Neuron (in vitro differentiated cells): ENCODE measurements at regions not wholly inside any gene's neighbourhood (a gene's known extent, or its start where the extent isn't known, plus 50 kb on each side); places are given as distances from the start of the nearest gene placed in this dataset.

Experiments
- H2AFZ ChIP-seq: one replicate; pipeline ENCODE4 v1.6.1; 2013; ENCODE audit warnings: low read depth, mild to moderate bottlenecking, inconsistent platforms, low read length, moderate library complexity
- H3K27me3 ChIP-seq: one replicate; pipeline ENCODE4 v1.6.1; 2013; ENCODE audit warnings: low read length; ENCODE audit not compliant: insufficient read depth
- H3K36me3 ChIP-seq: one replicate; pipeline ENCODE4 v1.6.1; 2013; ENCODE audit warnings: low read length; ENCODE audit not compliant: insufficient read depth
- H3K4me1 ChIP-seq: one replicate; pipeline ENCODE4 v1.6.1; 2013; ENCODE audit warnings: low read length; ENCODE audit not compliant: insufficient read depth
- H3K4me3 ChIP-seq: 2 replicates; pipeline ENCODE4 v1.5.1; 2013; ENCODE audit warnings: mild to moderate bottlenecking, low read length, moderate library complexity
- H3K9me3 ChIP-seq: one replicate; pipeline ENCODE4 v1.6.1; 2013; ENCODE audit warnings: low read length

DNA sequence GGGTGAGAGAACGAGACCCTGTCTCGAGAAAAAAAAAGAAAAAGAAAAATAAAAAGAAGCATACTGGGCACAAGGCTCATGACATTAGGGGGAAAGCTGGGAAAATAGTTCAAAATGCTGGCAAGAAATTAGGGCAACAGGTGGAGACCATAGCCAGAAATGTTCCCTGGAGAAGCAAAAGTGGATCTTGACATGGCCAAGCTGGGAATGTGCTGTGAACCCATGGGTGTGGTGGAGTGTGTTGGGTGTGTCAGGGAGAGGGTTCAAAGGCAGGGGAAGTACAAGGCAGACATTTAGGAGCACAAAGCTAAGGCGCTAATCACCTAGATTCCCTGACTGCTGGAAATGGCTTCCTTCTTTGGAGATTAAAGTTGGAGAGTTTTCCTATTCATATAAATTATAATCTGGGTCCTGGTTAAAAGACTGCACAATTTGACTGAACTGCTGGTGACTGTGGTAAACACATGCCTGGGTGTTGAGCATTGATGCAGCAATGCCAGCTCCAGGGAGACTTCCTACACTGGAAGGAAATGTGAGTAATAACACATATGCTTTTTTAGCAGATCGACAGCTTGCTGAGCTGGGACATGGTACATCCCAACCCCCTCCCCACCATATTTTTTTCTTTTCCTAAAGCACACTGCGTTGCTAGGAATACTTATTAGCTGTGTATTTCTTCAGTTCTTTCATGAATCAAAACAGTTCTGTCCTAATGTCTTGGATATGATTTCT lies 70.1 kb upstream of the ARHGAP21 start:
- H3K36me3 ChIP-seq = no peaks in the 10 kb centered on the region
- H3K27me3 ChIP-seq = no peaks in the 10 kb centered on the region
- H3K4me1 ChIP-seq = peaks cover 24% of the 10 kb centered on the region
- no peak overlapping the region for H2AFZ ChIP-seq
- no peak overlapping the region for H3K4me3 ChIP-seq
- H3K9me3 ChIP-seq = no peaks in the 10 kb centered on the region

DNA sequence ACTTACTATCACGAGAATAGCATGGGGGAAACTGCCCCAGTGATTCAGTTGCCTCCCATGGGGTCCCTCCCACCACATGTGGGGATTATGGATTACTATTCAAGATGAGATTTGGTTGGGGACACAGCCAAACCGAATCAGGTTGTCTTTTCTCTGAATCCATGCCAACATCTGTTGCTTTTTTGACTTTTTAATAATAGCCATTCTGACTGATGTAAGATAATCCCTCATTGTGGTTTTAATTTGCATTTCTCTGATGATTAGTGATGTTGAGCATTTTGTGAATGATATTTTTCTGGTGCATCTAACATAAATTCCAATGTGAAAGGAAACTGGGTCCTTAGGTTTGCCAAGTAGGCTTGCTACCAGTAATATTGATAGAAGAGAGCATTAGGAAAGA lies 69.0 kb upstream of the ARHGAP21 start:
- Histone ChIP-seq H3K36me3 (no peaks in the 10 kb centered on the region), H3K27me3 (no peaks in the 10 kb centered on the region), H2AFZ (no peak overlapping the region), H3K4me1 (peaks cover 24% of the 10 kb centered on the region), H3K9me3 (no peaks in the 10 kb centered on the region), H3K4me3 (no peak overlapping the region)

DNA sequence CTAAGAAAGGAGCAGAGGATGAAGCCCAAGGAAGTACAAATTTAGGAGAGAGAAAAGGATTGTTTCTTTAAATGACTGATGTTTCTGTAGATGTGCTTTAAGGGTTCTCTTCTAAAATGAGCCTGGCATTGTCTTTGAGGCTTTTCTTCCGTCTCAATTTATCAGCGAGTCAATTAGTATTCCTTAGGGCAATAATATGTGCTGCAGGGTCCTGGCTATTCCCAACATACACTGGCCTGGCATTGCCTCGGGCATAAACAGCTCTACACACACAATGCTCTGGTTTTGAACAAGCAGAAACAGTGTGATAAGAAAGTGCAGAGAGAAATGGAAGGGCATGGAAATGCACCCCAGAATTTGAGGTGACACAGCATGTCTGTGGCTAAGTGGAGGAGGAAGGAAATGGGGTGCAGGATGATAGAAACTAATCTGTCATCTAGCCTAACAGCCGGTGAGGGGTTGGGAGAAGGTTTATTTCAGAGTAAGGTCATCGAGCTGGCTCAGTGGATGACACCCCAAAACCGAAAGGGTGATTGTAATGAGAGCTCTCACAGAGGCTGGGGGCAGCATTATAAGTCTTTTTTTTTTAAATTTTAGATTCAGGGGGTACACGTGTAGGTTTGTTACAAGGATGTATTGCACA lies 67.5 kb upstream of the ARHGAP21 start:
- peak overlapping the region; percentile 21 for H2AFZ ChIP-seq
- peaks cover 24% of the 10 kb centered on the region for H3K4me1 ChIP-seq
- H3K36me3 ChIP-seq = no peaks in the 10 kb centered on the region
- H3K27me3 ChIP-seq = no peaks in the 10 kb centered on the region
- H3K4me3 ChIP-seq = peak overlapping the region; percentile 20
- H3K9me3 ChIP-seq = no peaks in the 10 kb centered on the region

DNA sequence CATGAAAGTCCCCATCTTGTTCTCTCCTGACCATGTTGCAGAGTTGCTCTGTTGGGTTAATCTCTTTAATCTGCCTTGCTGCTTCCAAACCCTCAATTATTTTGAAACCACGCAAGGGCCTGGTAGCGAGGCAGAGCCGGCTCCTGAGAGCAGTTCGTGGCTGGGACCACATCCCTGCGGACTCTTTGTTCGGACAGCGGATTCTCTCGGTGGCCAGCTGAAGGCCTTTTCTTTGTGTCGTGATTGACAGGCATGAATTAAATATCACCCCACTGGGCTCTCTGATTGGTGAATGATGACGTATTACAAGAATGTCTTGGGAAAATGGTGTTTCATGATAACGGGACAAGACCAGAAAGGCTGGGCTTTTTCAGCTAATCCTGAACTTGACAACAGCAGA lies 66.9 kb upstream of the ARHGAP21 start:
- no peaks in the 10 kb centered on the region for H3K9me3 ChIP-seq
- H3K4me1 ChIP-seq = peaks cover 24% of the 10 kb centered on the region
- peak overlapping the region; percentile 30 for H3K4me3 ChIP-seq
- no peaks in the 10 kb centered on the region for H3K27me3 ChIP-seq
- no peaks in the 10 kb centered on the region for H3K36me3 ChIP-seq
- H2AFZ ChIP-seq = peak overlapping the region; percentile 38

DNA sequence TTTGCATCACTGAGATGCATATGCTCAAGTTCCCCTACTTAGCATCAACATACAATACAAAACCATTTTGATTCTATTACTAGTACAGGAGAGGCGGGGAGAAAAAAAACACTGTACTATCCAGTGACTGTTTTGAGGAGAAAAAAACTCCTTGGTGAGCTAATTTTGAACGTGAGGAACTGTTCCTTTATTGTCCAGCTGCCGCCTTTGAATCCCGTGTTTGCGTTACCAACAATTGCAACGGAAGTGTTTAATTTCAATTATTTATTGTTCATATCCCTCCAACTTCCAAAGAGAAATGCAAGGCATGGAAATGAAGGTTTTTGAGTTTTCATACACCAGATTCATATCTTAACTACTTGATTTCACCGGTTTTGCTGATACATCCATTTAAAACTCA lies 66.4 kb upstream of the ARHGAP21 start:
- no peaks in the 10 kb centered on the region for H3K27me3 ChIP-seq
- H3K4me3 ChIP-seq = peak overlapping the region; percentile 30
- H3K36me3 ChIP-seq = no peaks in the 10 kb centered on the region
- H3K9me3 ChIP-seq = no peaks in the 10 kb centered on the region
- H3K4me1 ChIP-seq = peaks cover 24% of the 10 kb centered on the region
- H2AFZ ChIP-seq = peak overlapping the region; percentile 38

DNA sequence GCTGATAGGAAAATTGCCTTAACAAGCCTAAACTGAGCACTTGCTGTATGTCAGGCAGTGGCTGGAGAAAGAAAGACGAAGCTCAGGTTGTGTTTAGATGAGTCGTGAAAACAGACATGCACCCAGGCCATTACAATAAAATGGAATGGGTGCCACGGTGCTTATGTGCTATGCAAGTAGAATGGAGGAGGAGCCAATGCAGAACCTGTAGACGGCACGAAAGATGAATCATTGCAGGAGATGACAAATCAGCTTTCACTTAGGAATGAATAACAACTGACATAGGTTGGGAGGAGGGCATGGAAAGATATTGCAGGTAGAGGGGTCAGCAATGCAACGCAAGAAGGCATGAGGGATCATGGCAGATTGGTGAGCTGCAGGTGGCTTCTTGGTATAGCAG lies 61.2 kb upstream of the ARHGAP21 start:
- H3K4me1 ChIP-seq = peaks cover 7% of the 10 kb centered on the region
- no peaks in the 10 kb centered on the region for H3K9me3 ChIP-seq
- no peak overlapping the region for H2AFZ ChIP-seq
- H3K4me3 ChIP-seq = no peak overlapping the region
- no peaks in the 10 kb centered on the region for H3K27me3 ChIP-seq
- H3K36me3 ChIP-seq = no peaks in the 10 kb centered on the region

DNA sequence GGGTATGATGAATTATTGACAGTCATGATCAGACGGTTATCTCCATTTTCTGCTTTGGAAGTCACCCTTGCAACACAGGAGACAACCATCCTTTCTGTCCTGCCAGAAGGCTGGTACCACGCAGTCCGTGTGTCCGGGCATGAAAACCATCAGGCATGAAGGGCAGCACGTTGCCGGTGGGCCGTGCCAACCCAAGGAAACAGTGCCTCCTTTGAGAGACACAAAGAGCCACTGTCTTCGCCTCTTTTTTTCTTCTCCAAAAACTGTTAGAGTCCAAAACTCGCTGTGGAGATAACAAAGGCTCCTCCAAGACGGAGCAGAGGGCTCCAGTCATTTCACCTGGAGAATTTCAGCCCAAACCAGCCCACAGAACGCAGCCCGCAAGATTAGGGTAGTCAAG lies 60.4 kb upstream of the ARHGAP21 start:
- Histone ChIP-seq H3K36me3 (no peaks in the 10 kb centered on the region), H3K27me3 (no peaks in the 10 kb centered on the region), H3K9me3 (no peaks in the 10 kb centered on the region), H3K4me3 (no peak overlapping the region), H2AFZ (no peak overlapping the region), H3K4me1 (no peaks in the 10 kb centered on the region)

DNA sequence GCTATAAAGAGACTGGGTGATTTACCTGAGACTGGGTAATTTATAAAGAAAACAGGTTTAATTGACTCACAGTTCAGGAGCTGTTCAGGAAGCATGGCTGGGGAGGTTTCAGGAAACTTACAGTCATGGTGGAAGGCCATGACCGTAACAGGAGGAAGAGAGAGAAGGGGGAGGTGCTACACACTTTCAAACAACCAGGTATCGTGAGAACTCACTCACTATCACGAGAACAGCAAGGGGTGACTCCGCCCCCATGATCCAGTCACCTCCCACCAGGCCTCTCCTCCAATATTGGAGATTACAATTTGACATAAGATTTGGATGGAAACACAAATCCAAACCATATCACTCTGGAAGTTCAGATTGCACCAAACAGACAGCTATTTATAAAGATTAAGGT lies 59.8 kb upstream of the ARHGAP21 start:
- Histone ChIP-seq H2AFZ (no peak overlapping the region), H3K36me3 (no peaks in the 10 kb centered on the region), H3K27me3 (no peaks in the 10 kb centered on the region), H3K4me1 (no peaks in the 10 kb centered on the region), H3K9me3 (no peaks in the 10 kb centered on the region), H3K4me3 (no peak overlapping the region)

DNA sequence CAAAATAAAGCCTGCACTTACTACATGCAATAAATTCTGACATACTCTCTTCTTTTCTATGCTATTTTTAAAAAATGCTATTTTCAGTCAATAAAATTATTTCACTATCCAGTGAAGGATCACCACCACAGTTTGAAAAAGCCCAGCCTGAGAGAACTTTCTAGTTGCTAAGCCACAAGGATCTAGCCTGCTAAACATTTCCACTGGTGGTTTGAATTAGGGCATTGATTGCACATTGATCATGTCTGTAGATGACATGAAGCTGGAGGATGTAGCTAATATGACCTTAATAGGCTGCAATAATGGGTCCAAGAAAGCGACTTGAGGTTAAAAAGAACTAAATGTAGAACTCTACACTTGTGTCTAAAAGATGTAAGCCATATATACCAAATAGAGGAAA lies 56.0 kb upstream of the ARHGAP21 start:
- Histone ChIP-seq H3K4me3 (no peak overlapping the region), H3K4me1 (no peaks in the 10 kb centered on the region), H2AFZ (no peak overlapping the region), H3K36me3 (no peaks in the 10 kb centered on the region), H3K27me3 (no peaks in the 10 kb centered on the region), H3K9me3 (no peaks in the 10 kb centered on the region)

DNA sequence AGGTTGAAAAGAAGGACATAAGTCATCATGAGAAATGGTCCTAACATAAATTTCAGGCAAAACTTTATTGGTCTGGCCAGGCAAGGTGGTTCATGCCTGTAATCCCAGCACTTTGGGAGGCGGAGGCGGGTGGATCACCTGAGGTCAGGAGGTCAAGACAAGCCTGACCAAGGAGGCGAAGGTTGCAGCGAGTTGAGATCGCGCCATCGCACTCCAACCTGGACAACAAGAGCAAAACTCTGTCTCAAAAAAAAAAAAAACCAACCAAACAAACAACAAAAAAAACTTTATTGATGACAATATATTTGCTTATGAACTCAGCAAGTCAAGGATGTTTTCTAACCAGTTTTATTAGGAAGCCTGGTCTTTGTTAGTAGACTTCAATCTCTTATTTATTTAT lies 54.6 kb upstream of the ARHGAP21 start:
- H3K36me3 ChIP-seq = no peaks in the 10 kb centered on the region
- H3K4me1 ChIP-seq = no peaks in the 10 kb centered on the region

DNA sequence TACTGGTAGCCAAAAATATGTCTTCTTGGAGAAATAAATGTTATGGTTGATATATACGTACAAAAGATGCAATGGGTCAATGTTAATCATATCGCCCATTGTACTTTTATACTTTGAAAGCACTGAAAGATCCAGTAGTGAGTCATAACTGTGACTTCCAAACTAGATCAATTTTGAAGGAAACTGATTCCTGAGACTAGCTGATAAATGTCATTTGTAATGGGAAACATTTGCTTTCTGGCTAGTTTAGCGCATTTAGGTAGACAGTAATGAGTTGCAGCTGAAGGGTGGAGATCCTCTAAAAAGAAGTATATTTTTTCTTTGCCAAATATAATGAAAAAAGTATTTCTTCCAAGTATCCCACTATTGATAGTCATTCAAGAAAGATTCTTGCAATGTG lies 53.5 kb upstream of the ARHGAP21 start:
- no peaks in the 10 kb centered on the region for H3K27me3 ChIP-seq
- H3K9me3 ChIP-seq = no peaks in the 10 kb centered on the region
- H3K4me1 ChIP-seq = no peaks in the 10 kb centered on the region
- H2AFZ ChIP-seq = no peak overlapping the region
- no peak overlapping the region for H3K4me3 ChIP-seq
- no peaks in the 10 kb centered on the region for H3K36me3 ChIP-seq

More for the DNA sequence above, 54.6 kb upstream of the ARHGAP21 start:
- Histone ChIP-seq H2AFZ (no peak overlapping the region), H3K27me3 (no peaks in the 10 kb centered on the region), H3K4me3 (no peak overlapping the region), H3K9me3 (no peaks in the 10 kb centered on the region)

DNA sequence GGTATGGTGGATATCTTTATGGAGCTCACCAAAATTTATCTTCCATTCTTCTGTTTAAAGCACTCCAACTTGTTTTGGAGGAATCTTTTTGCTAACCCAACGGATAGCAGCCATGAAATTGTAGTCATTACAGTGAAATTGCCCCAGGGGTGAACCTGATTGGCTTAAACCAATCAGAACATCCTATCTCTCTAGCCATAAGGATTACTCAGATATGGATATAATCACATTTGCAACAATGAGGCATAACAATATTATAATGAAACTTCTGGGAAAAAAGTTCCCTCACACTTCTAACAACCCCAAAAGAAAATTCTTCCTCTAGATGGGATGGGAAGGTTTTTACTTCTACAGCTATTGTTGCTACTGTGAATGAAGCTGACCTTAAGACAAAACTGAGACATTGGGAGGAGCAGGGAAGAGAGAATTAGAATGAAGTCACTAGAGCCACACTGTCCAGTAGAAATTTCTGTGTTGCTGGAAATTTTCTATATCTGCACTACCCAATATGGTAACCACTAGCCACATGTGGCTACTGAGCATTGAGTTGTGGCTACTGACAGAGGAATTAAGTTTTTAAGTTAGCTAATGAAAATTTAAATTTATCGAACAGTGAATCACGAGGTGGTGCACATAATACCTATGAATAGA lies 50.4 kb upstream of the ARHGAP21 start:
- peaks cover 7% of the 10 kb centered on the region for H3K4me1 ChIP-seq
- no peaks in the 10 kb centered on the region for H3K27me3 ChIP-seq
- no peak overlapping the region for H3K4me3 ChIP-seq
- no peaks in the 10 kb centered on the region for H3K36me3 ChIP-seq
- H2AFZ ChIP-seq = no peak overlapping the region
- no peaks in the 10 kb centered on the region for H3K9me3 ChIP-seq
